ENCODE measurements at regions not wholly inside any gene's neighbourhood (a gene's known extent, or its start where the extent isn't known, plus 50 kb on each side); places are given as distances from the start of the nearest gene placed in this dataset.

DNA sequence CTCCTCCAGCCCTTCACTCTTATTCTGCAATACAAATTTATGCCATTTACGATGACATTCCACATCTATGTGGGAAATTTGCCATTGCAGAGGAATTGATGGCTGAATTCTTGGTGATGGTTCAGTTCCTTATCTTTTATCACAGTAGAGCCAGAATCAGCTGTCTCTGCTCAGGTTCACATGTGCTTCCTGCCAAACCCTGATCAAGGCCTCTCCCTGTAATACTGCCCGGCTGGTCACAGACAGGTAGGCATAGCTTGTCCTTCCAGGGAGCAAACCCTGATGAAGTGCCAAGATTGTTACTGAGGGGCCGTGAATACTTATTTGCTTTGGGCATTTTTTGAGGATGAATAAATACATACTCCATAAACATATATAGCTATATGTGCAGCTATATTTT is 450.0 kb downstream of the NSUN3 start:
- Histone ChIP-seq H3K9me3 (no peaks in the 10 kb centered on the region), H3K36me3 (ENCODE audit: insufficient read depth in 1 of 2, low read depth in 1 of 2) (no peaks in the 10 kb centered on the region), H3K4me3 (no peak overlapping the region), H3K4me1 (no peaks in the 10 kb centered on the region), H3K27ac (no peak overlapping the region), H3K27me3 (ENCODE audit: insufficient read depth in 3 of 3, low read length in 2 of 3) (no peaks in the 10 kb centered on the region)
- TF ChIP-seq, protein P1, sequence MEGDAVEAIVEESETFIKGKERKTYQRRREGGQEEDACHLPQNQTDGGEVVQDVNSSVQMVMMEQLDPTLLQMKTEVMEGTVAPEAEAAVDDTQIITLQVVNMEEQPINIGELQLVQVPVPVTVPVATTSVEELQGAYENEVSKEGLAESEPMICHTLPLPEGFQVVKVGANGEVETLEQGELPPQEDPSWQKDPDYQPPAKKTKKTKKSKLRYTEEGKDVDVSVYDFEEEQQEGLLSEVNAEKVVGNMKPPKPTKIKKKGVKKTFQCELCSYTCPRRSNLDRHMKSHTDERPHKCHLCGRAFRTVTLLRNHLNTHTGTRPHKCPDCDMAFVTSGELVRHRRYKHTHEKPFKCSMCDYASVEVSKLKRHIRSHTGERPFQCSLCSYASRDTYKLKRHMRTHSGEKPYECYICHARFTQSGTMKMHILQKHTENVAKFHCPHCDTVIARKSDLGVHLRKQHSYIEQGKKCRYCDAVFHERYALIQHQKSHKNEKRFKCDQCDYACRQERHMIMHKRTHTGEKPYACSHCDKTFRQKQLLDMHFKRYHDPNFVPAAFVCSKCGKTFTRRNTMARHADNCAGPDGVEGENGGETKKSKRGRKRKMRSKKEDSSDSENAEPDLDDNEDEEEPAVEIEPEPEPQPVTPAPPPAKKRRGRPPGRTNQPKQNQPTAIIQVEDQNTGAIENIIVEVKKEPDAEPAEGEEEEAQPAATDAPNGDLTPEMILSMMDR (IDR thresholded peaks at IDR 0.05), result no peak
- DNase-seq (no peak), ATAC-seq (no peak)
- WGBS, 3 donors, result 84 to 88% (median 86%) methylated on average over 3 of the region's 3 CpGs
- intact Hi-C loops (cut with DNase I), result no loop called here

DNA sequence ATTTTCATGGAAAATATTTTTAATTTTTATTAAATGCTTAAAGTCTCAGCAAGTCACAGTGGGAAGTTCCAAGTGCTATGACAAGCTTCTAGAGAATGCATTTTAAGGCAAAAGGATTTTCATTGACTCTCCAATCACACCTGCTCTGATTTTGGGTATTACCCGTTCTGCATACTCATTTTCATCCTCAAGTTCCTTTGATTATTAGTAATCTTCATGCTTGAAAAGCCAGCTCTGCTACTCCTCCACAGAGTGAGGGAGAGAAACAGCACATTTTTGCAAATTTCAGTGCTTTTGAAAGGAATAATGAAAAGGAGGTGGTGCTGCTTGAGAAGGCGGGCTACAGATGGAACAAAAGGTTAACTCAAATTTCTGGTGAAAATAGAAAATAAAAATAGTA is 450.7 kb downstream of the NSUN3 start:
- Histone ChIP-seq H3K36me3 (ENCODE audit: insufficient read depth in 1 of 2, low read depth in 1 of 2) (no peaks in the 10 kb centered on the region), H3K27me3 (ENCODE audit: insufficient read depth in 3 of 3, low read length in 2 of 3) (no peaks in the 10 kb centered on the region), H3K4me1 (no peaks in the 10 kb centered on the region), H3K9me3 (no peaks in the 10 kb centered on the region), H3K4me3 (no peak overlapping the region), H3K27ac (no peak overlapping the region)
- ATAC-seq (no peak), DNase-seq (no peak)
- 47 to 67% (median 61%) methylated on average over 2 of the region's 2 CpGs for WGBS, 3 donors
- TF ChIP-seq, protein P1 (IDR thresholded peaks at IDR 0.05), result no peak
- intact Hi-C loops (cut with DNase I), result no loop called here

DNA sequence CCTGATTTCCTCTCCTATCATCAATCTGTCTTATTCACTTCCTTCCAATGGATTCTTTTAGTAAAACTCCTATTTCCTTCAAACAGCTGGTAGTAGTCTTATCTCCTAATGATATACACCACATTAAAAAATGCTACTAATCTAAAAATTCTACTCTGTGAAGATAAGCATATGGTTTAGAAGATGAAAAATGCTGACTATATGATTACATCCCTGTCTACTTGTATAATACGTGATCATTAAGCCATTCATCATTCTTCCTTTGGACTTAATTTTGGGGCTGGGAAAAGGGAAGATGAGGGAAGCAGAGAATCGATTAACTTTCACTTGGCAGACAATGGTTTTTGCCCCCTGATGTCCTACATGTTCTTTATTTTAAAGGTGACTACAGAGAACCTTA is 453.1 kb downstream of the NSUN3 start:
- no peak for ATAC-seq
- no peak overlapping the region for H3K27ac ChIP-seq
- no peaks in the 10 kb centered on the region for H3K4me1 ChIP-seq
- no peaks in the 10 kb centered on the region for H3K9me3 ChIP-seq
- no peaks in the 10 kb centered on the region for H3K27me3 ChIP-seq (ENCODE audit: insufficient read depth in 3 of 3, low read length in 2 of 3)
- intact Hi-C loops (cut with DNase I), result no loop called here
- TF ChIP-seq, protein P1 (IDR thresholded peaks at IDR 0.05), result no peak
- no peak overlapping the region for H3K4me3 ChIP-seq
- DNase-seq, result no peak
- no peaks in the 10 kb centered on the region for H3K36me3 ChIP-seq (ENCODE audit: insufficient read depth in 1 of 2, low read depth in 1 of 2)
- 79 to 93% (median 89%) methylated on average over 2 of the region's 2 CpGs for WGBS, 3 donors

DNA sequence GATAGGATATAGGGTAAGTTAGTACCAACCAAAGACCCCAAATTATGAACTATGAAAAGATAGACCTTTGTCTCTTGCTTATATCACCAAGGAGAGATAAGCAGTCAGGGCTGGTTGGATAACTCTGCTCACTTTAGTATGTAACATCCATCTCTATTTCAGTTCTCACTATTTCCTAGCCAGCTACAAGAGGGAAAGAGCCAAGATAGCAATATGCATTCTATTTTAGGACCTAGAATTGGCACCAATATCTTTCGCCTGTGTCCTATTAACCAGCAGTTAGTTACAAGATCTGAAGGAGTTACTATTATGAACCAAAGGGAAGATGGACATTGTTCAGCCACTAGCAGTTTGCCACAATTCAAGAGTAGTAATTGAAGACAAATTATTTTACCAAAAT is 457.5 kb downstream of the NSUN3 start:
- Histone ChIP-seq H3K36me3 (ENCODE audit: insufficient read depth in 1 of 2, low read depth in 1 of 2) (no peaks in the 10 kb centered on the region), H3K27ac (no peak overlapping the region), H3K9me3 (no peaks in the 10 kb centered on the region), H3K4me3 (no peak overlapping the region), H3K4me1 (no peaks in the 10 kb centered on the region), H3K27me3 (ENCODE audit: insufficient read depth in 3 of 3, low read length in 2 of 3) (no peaks in the 10 kb centered on the region)
- DNase-seq (no peak), ATAC-seq (no peak)
- TF ChIP-seq, protein P1 (IDR thresholded peaks at IDR 0.05), result no peak
- intact Hi-C loops (cut with DNase I), result no loop called here
- 62 to 81% (median 64%) methylated on average over 1 of the region's 1 CpG for WGBS, 3 donors

DNA sequence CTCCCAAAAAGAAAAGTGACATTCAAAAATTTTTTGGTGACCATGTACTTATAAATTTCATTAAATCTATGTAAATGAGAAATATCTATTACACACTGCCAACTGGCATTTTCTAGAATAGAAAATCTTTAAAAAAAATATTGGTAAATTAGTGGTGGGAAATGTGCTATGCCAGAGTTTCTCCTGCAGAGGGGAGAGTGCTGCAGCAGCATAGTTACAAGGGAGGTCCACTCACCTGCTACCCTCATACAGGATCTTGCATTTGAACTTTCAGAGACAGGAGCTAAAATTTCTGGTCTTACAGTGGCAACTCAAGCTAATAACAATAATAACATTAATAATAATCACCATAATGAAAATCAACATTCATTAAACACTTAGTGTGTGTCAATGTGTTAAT is 459.6 kb downstream of the NSUN3 start:
- no peaks in the 10 kb centered on the region for H3K36me3 ChIP-seq (ENCODE audit: insufficient read depth in 1 of 2, low read depth in 1 of 2)
- TF ChIP-seq, protein P1 (IDR thresholded peaks at IDR 0.05), result no peak
- DNase-seq, result no peak
- no peak overlapping the region for H3K27ac ChIP-seq
- H3K9me3 ChIP-seq, result no peaks in the 10 kb centered on the region
- no peak for ATAC-seq
- H3K4me1 ChIP-seq, result no peaks in the 10 kb centered on the region
- no peak overlapping the region for H3K4me3 ChIP-seq
- intact Hi-C loops (cut with DNase I), result no loop called here
- no peaks in the 10 kb centered on the region for H3K27me3 ChIP-seq (ENCODE audit: insufficient read depth in 3 of 3, low read length in 2 of 3)
